Bronchial epithelial cell (primary cell): ENCODE measurements at regions not wholly inside any gene's neighbourhood (a gene's known extent, or its start where the extent isn't known, plus 50 kb on each side); places are given as distances from the start of the nearest gene placed in this dataset.

Experiments
- DNase-seq: peaks from one replicate; pipeline ENCODE4 v3.0.0-alpha.2; 2010; ENCODE audit warnings: low read depth
- FAIRE-seq: peaks from 2 replicates; lab custom pipeline; 2011; peaks lifted over from hg19 to GRCh38; lab: Jason Lieb, UNC
- H3K27me3 ChIP-seq: 2 replicates; pipeline ENCODE4 v1.5.1; 2011; ENCODE audit warnings: low read length; ENCODE audit not compliant: control insufficient read depth, insufficient read depth
- H3K36me3 ChIP-seq: 2 replicates; pipeline ENCODE4 v1.5.1; 2011; ENCODE audit warnings: low read length; ENCODE audit not compliant: control insufficient read depth, insufficient read depth
- H3K4me3 ChIP-seq: 2 replicates; pipeline ENCODE4 v1.5.1; 2011; ENCODE audit warnings: mild to moderate bottlenecking, low read depth, low read length, control low read depth
- TF ChIP-seq, protein P1 (sequence below): IDR thresholded peaks from 2 replicates; pipeline ENCODE4 v1.5.1; 2011; ENCODE audit warnings: mild to moderate bottlenecking, moderate library complexity, low read length, control low read depth, inconsistent platforms; ENCODE audit not compliant: insufficient read depth, severe bottlenecking

DNA sequence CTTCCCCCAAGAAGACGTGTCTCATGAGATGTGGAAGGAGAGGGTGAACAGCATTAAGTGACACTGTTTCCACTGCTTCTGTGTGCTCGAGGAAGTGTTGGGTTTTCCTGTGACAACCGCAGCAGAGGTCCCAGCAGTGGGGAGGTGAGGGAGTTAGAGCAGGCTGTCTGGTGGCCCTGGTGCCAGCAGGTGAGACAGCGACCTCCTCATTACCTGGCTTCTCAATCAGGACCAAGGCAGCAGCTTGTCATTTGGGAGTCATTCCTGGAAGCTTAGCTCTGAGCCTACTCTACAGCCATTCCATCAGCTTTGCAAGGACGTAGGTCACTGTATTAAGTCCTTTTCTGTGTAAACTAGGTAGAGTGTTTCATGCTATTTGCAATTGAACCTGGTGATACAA lies 63.3 kb upstream of the RGMA start:
- FAIRE-seq (no peak), DNase-seq (no peak)
- TF ChIP-seq, protein P1, sequence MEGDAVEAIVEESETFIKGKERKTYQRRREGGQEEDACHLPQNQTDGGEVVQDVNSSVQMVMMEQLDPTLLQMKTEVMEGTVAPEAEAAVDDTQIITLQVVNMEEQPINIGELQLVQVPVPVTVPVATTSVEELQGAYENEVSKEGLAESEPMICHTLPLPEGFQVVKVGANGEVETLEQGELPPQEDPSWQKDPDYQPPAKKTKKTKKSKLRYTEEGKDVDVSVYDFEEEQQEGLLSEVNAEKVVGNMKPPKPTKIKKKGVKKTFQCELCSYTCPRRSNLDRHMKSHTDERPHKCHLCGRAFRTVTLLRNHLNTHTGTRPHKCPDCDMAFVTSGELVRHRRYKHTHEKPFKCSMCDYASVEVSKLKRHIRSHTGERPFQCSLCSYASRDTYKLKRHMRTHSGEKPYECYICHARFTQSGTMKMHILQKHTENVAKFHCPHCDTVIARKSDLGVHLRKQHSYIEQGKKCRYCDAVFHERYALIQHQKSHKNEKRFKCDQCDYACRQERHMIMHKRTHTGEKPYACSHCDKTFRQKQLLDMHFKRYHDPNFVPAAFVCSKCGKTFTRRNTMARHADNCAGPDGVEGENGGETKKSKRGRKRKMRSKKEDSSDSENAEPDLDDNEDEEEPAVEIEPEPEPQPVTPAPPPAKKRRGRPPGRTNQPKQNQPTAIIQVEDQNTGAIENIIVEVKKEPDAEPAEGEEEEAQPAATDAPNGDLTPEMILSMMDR = no peak
- Histone ChIP-seq H3K27me3 (no peaks in the 10 kb centered on the region), H3K4me3 (no peak overlapping the region), H3K36me3 (no peaks in the 10 kb centered on the region)

DNA sequence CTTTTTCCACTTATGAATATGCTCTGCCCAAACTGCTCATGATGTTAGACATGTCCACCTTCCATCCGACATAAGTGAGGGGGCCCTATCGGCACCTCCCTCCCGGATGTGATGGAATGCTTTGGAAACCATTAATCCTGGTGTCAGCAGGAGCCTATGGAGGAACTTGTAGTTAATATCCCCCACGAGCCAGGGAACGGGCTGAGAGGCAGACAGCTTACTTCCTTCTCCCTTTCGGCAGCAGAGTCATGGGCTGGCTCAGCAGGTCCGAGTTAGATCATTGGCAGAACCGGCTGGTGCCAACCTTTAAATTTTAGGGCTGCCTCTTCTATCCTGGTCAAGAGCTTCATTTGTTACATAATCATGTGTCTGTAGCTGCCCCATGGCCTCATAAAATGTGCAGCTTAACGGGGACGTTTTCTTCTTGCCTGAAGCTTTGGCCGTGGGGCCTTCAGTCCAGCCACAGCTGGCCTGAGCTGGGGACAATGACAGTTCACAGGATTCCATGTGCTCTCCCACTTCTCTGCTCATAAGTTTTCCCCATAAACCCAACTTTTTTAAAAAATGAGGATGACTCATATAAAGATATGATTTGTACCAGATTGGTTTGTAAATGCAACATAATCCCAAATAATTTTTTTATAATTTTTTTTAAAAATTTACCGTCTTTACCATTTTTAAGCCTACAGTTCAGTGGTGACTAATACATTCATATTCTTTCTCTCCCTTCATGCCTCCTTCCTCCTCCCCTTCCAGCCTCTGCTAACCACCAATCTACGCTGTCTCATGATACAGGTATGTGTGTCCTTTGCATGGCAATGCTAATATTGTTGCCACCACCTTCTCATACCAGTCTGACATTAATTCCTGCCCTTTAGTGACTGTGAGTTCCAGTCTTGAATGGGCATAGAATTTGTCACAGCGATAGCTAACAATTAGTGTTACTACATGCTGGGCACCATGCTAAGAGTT lies 62.2 kb upstream of the RGMA start:
- FAIRE-seq (no peak), DNase-seq (peak; percentile 16)
- Histone ChIP-seq H3K4me3 (no peak overlapping the region), H3K36me3 (no peaks in the 10 kb centered on the region), H3K27me3 (no peaks in the 10 kb centered on the region)
- TF ChIP-seq, protein P1 = no peak

- FAIRE-seq (no peak), DNase-seq (no peak)
- Histone ChIP-seq H3K27me3 (no peaks in the 10 kb centered on the region), H3K4me3 (no peak overlapping the region), H3K36me3 (no peaks in the 10 kb centered on the region)
- TF ChIP-seq, protein P1 = no peak
Measured at GRCh38 chr15:93146601-93147000, 57.6 kb upstream of the RGMA start.

GRCh38 chr15:93146196-93146595 lies 57.2 kb upstream of the RGMA start:
- Histone ChIP-seq H3K4me3 (no peak overlapping the region), H3K27me3 (no peaks in the 10 kb centered on the region), H3K36me3 (no peaks in the 10 kb centered on the region)
- DNase-seq (no peak), FAIRE-seq (no peak)
- TF ChIP-seq, protein P1 = no peak

DNA sequence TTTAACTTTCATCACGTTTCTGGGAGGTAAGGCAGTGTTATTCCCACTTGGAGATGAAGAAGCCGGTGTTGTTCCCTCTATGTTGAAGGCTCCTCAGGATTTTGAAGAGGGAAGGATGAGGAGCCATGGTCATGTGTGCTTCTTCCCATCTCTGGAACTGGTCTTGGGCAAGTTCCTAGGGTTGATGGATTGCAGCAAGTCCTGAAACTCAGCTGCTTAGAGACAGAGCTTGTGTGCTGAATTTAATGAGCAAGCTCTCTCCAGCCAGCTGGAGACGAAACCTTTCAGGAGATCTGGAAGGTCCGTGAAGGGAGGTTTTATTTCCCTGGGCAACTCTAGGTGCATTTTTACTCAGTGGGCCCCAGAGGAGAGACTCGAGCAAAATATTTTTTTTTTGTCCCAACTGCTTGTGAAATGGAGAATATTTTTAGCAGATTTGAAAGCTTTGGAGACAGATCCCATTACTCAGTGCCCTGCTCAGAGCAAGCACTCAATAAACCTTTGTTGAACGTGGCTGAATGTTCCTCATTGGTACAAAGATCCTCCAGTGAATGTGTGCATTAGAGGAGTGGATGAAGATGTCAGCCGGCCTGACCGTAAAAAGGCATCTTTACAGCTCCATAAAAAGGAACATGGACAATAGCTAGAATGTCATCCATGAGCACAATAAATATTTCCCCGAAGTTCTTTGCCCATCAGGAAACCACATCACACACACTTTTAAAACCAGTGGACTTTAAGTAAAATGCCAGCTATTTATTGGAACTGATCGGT lies 55.6 kb upstream of the RGMA start:
- FAIRE-seq = no peak

More for the DNA sequence above, 55.6 kb upstream of the RGMA start:
- TF ChIP-seq, protein P1 = no peak
- H3K36me3 ChIP-seq = no peaks in the 10 kb centered on the region
- DNase-seq = no peak
- no peaks in the 10 kb centered on the region for H3K27me3 ChIP-seq
- H3K4me3 ChIP-seq = no peak overlapping the region
